ENCODE measurements at regions not wholly inside any gene's neighbourhood (a gene's known extent, or its start where the extent isn't known, plus 50 kb on each side); places are given as distances from the start of the nearest gene placed in this dataset.

DNA sequence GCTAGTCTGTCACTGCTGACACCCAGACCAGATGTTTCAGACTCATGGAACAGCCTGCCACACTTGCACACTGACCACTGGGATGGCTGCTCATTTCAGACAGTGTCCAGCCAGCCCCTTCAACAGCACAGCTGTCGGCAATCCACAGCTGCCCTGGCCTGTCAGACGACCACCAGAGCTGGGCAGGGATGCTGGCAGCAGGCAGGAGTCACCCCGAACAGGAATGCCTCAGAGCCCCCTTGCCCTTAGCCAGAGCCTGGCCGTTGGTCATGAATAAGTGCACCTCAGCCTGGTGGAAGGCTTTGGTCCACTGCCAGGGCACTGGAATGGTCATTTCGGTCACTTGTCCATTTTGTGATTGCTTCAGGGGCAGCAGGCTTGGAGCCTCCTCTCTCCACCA lies 149.6 kb upstream of the TCERG1L start:
- TF ChIP-seq, protein P1, sequence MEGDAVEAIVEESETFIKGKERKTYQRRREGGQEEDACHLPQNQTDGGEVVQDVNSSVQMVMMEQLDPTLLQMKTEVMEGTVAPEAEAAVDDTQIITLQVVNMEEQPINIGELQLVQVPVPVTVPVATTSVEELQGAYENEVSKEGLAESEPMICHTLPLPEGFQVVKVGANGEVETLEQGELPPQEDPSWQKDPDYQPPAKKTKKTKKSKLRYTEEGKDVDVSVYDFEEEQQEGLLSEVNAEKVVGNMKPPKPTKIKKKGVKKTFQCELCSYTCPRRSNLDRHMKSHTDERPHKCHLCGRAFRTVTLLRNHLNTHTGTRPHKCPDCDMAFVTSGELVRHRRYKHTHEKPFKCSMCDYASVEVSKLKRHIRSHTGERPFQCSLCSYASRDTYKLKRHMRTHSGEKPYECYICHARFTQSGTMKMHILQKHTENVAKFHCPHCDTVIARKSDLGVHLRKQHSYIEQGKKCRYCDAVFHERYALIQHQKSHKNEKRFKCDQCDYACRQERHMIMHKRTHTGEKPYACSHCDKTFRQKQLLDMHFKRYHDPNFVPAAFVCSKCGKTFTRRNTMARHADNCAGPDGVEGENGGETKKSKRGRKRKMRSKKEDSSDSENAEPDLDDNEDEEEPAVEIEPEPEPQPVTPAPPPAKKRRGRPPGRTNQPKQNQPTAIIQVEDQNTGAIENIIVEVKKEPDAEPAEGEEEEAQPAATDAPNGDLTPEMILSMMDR (IDR thresholded peaks at IDR 0.05): no peak
- TF ChIP-seq POLR2AphosphoS5 (IDR thresholded peaks at IDR 0.05): no peak
